Activated CD8-positive, alpha-beta T cell treated with anti-CD3 and anti-CD28 coated beads for 36 hours (primary cell): ENCODE measurements at regions not wholly inside any gene's neighbourhood (a gene's known extent, or its start where the extent isn't known, plus 50 kb on each side); places are given as distances from the start of the nearest gene placed in this dataset.

Source experiments
- ATAC-seq: fragments of 200-7000 bp; cut with Tn5 transposase; one replicate; pipeline ENCODE4 v1.10.0; 2021; ENCODE audit warnings: mild to moderate bottlenecking, moderate library complexity
- CTCF ChIA-PET: fragments of 350-600 bp; sonication (Branson Sonifier 250); formaldehyde crosslinking; loops from one replicate; lab custom pipeline; 2021; ENCODE audit warnings: antibody characterized with exemption; lab: Charles Lee
- POLR2A ChIA-PET: fragments of 350-600 bp; sonication (Branson Sonifier 250); formaldehyde crosslinking; loops from one replicate; lab custom pipeline; 2021; ENCODE audit warnings: antibody characterized with exemption; lab: Charles Lee
- DNase-seq: peaks from one replicate; pipeline ENCODE4 v3.0.0-alpha.2; 2020
- H3K27ac Mint-ChIP-seq: one replicate; pipeline ENCODE4 v1.8.0; 2021; ENCODE audit warnings: mild to moderate bottlenecking, mixed read lengths
- H3K27me3 Mint-ChIP-seq: one replicate; pipeline ENCODE4 v1.8.0; 2021; ENCODE audit warnings: mixed read lengths
- H3K36me3 Mint-ChIP-seq: one replicate; pipeline ENCODE4 v1.8.0; 2021; ENCODE audit warnings: low read depth, mixed read lengths
- H3K4me1 Mint-ChIP-seq: one replicate; pipeline ENCODE4 v1.8.0; 2021; ENCODE audit warnings: low read depth, mixed read lengths
- H3K4me3 Mint-ChIP-seq: one replicate; pipeline ENCODE4 v1.8.0; 2021; ENCODE audit warnings: mild to moderate bottlenecking, moderate library complexity, mixed read lengths
- H3K9me3 Mint-ChIP-seq: one replicate; pipeline ENCODE4 v1.8.0; 2021; ENCODE audit warnings: mixed read lengths
- intact Hi-C: fragments of 100-400 bp; cut with micrococcal nuclease; formaldehyde crosslinking; loops from one replicate; pipeline ENCODE4 v1.10.0; 2022
- TF ChIP-seq, protein P1 (sequence below): fragments of 200-600 bp; IDR thresholded peaks from one replicate; pipeline ENCODE4 v1.8.0; 2022; ENCODE audit warnings: antibody characterized with exemption, mild to moderate bottlenecking

GRCh38 chr1:239322369-239322768 is 64.0 kb upstream of the CHRM3 start:
- Mint-ChIP-seq H3K27me3 (peaks cover 6% of the 10 kb centered on the region), H3K27ac (no peak overlapping the region), H3K4me1 (no peaks in the 10 kb centered on the region), H3K36me3 (no peaks in the 10 kb centered on the region), H3K9me3 (no peaks in the 10 kb centered on the region), H3K4me3 (no peak overlapping the region)
- TF ChIP-seq, protein P1, sequence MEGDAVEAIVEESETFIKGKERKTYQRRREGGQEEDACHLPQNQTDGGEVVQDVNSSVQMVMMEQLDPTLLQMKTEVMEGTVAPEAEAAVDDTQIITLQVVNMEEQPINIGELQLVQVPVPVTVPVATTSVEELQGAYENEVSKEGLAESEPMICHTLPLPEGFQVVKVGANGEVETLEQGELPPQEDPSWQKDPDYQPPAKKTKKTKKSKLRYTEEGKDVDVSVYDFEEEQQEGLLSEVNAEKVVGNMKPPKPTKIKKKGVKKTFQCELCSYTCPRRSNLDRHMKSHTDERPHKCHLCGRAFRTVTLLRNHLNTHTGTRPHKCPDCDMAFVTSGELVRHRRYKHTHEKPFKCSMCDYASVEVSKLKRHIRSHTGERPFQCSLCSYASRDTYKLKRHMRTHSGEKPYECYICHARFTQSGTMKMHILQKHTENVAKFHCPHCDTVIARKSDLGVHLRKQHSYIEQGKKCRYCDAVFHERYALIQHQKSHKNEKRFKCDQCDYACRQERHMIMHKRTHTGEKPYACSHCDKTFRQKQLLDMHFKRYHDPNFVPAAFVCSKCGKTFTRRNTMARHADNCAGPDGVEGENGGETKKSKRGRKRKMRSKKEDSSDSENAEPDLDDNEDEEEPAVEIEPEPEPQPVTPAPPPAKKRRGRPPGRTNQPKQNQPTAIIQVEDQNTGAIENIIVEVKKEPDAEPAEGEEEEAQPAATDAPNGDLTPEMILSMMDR, result no peak
- DNase-seq (no peak), ATAC-seq (no peak)
- POLR2A ChIA-PET, result no interaction called here
- intact Hi-C loops, result no loop called here
- CTCF ChIA-PET, result no interaction called here

DNA sequence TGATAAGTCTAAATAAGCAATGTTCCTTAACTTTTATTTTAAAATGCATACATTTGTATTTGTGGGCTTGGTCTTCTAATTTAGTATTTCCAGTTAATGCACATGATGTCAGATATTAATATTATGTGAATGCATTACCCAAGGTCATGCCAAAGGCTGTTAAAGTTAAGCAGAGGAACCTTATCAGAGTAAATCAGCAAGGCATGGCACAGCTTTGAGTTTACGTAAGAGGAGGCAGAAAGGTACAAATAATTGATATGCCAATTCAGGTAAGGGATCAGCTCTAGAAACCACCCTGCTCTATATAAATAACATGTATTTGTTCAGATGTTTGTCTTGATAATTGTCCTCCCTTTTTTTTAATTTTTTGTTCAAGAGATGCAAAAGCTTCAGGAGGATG is 64.5 kb upstream of the CHRM3 start:
- POLR2A ChIA-PET, result no interaction called here
- TF ChIP-seq, protein P1, result no peak
- ATAC-seq, result no peak
- CTCF ChIA-PET, result no interaction called here
- Mint-ChIP-seq H3K4me1 (no peaks in the 10 kb centered on the region), H3K4me3 (no peak overlapping the region), H3K36me3 (no peaks in the 10 kb centered on the region), H3K9me3 (no peaks in the 10 kb centered on the region), H3K27ac (no peak overlapping the region), H3K27me3 (peaks cover 6% of the 10 kb centered on the region)
- no peak for DNase-seq
- intact Hi-C loops, result no loop called here

- CTCF ChIA-PET, result no interaction called here
- Mint-ChIP-seq H3K27ac (no peak overlapping the region), H3K36me3 (no peaks in the 10 kb centered on the region)
These were observed 68.4 kb upstream of the CHRM3 start for GRCh38 chr1:239317948-239318347.

GRCh38 chr1:239315631-239316217 is 70.6 kb upstream of the CHRM3 start:
- intact Hi-C loops, result no loop called here
- ChIA-PET CTCF (no interaction called here), POLR2A (no interaction called here)
- DNase-seq, result no peak
- Mint-ChIP-seq H3K36me3 (no peaks in the 10 kb centered on the region), H3K4me3 (no peak overlapping the region), H3K4me1 (no peaks in the 10 kb centered on the region), H3K9me3 (no peaks in the 10 kb centered on the region), H3K27me3 (peaks cover 7% of the 10 kb centered on the region), H3K27ac (no peak overlapping the region)
- ATAC-seq, result no peak
- TF ChIP-seq, protein P1, result no peak

More at GRCh38 chr1:239317948-239318347, 68.4 kb upstream of the CHRM3 start:
- no peak for ATAC-seq
- H3K4me3 Mint-ChIP-seq, result no peak overlapping the region
- TF ChIP-seq, protein P1, result no peak
- no peaks in the 10 kb centered on the region for H3K4me1 Mint-ChIP-seq
- POLR2A ChIA-PET, result no interaction called here
- H3K9me3 Mint-ChIP-seq, result no peaks in the 10 kb centered on the region
- peaks cover 10% of the 10 kb centered on the region for H3K27me3 Mint-ChIP-seq
- no peak for DNase-seq
- intact Hi-C loops, result no loop called here

- DNase-seq (no peak), ATAC-seq (no peak)
- intact Hi-C loops, result no loop called here
- H3K4me3 Mint-ChIP-seq, result no peak overlapping the region
- H3K9me3 Mint-ChIP-seq, result no peaks in the 10 kb centered on the region
- H3K36me3 Mint-ChIP-seq, result no peaks in the 10 kb centered on the region
- no peaks in the 10 kb centered on the region for H3K4me1 Mint-ChIP-seq
- ChIA-PET POLR2A (no interaction called here), CTCF (no interaction called here)
- TF ChIP-seq, protein P1, result no peak
- no peak overlapping the region for H3K27ac Mint-ChIP-seq
- peaks cover 2% of the 10 kb centered on the region for H3K27me3 Mint-ChIP-seq
These were observed 75.0 kb upstream of the CHRM3 start for GRCh38 chr1:239311331-239311730.
